ENCODE measurements at regions not wholly inside any gene's neighbourhood (a gene's known extent, or its start where the extent isn't known, plus 50 kb on each side); places are given as distances from the start of the nearest gene placed in this dataset.

GRCh38 chr17:77808686-77809425 lies 149.6 kb upstream of the TNRC6C start:
- Histone ChIP-seq H3K27me3 (ENCODE audit: insufficient read depth, low read depth) (no peaks in the 10 kb centered on the region), H3K4me2 (no peak overlapping the region), H2AFZ (ENCODE audit: low read depth) (no peak overlapping the region), H3K79me2 (ENCODE audit: insufficient read depth, low read depth) (no peaks in the 10 kb centered on the region), H3K4me1 (ENCODE audit: low read depth, poor library complexity, severe bottlenecking) (no peaks in the 10 kb centered on the region), H3K4me3 (IDR thresholded peaks at IDR 0.05; ENCODE audit: insufficient read depth, low read depth, low read length) (no peak overlapping the region), H3K27ac (no peak overlapping the region), H4K20me1 (ENCODE audit: insufficient read depth) (no peaks in the 10 kb centered on the region), H3K36me3 (ENCODE audit: insufficient read depth) (no peaks in the 10 kb centered on the region), H3K9ac (no peak overlapping the region)
- TF ChIP-seq, protein P1, sequence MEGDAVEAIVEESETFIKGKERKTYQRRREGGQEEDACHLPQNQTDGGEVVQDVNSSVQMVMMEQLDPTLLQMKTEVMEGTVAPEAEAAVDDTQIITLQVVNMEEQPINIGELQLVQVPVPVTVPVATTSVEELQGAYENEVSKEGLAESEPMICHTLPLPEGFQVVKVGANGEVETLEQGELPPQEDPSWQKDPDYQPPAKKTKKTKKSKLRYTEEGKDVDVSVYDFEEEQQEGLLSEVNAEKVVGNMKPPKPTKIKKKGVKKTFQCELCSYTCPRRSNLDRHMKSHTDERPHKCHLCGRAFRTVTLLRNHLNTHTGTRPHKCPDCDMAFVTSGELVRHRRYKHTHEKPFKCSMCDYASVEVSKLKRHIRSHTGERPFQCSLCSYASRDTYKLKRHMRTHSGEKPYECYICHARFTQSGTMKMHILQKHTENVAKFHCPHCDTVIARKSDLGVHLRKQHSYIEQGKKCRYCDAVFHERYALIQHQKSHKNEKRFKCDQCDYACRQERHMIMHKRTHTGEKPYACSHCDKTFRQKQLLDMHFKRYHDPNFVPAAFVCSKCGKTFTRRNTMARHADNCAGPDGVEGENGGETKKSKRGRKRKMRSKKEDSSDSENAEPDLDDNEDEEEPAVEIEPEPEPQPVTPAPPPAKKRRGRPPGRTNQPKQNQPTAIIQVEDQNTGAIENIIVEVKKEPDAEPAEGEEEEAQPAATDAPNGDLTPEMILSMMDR (conservative IDR thresholded peaks at IDR 0.05; ENCODE audit: low read depth, low read length), result no peak

DNA sequence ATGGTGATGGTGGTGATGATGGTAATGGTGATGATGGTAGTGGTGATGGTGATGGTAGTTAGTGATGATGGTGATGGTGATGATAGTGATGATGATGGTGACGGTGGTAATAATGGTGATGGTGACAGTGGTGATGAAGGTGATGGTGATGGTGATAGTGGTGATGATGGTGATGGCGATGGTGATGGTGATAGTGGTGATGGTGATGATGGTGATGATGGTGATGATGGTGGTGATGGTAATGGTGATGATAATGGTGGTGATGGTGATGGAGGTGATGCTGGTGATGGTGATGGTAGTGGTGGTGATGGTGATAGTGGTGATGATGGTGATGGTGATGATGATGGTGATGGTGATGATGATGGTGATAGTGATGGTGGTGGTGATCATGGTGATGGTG lies 148.7 kb upstream of the TNRC6C start:
- no peaks in the 10 kb centered on the region for H3K4me1 ChIP-seq (ENCODE audit: low read depth, poor library complexity, severe bottlenecking)
- H3K36me3 ChIP-seq (ENCODE audit: insufficient read depth), result no peaks in the 10 kb centered on the region
- no peak overlapping the region for H3K4me2 ChIP-seq

DNA sequence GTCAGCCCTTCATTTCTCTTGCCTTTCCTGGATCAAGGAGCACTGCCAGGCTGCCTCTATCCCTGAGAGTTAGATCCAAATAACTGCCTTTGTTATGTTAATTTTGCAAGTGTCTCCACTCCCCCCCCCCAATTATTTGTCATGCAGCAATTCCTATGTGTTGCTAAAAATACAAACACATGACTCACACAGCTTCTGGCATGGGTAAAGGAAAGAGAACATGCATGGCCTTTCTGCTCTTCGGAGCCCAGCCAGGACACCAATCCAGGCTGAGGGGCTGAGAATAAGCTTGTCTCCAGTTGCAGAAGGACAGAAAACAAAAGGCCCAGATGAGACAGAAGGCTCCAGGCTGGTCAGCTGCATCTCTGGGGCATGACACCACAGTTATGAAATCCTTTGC lies 148.0 kb upstream of the TNRC6C start:
- Histone ChIP-seq H3K4me2 (no peak overlapping the region), H3K4me3 (IDR thresholded peaks at IDR 0.05; ENCODE audit: insufficient read depth, low read depth, low read length) (no peak overlapping the region), H3K27me3 (ENCODE audit: insufficient read depth, low read depth) (no peaks in the 10 kb centered on the region), H4K20me1 (ENCODE audit: insufficient read depth) (no peaks in the 10 kb centered on the region), H3K4me1 (ENCODE audit: low read depth, poor library complexity, severe bottlenecking) (no peaks in the 10 kb centered on the region), H3K27ac (no peak overlapping the region), H3K79me2 (ENCODE audit: insufficient read depth, low read depth) (no peaks in the 10 kb centered on the region), H3K9ac (no peak overlapping the region), H3K36me3 (ENCODE audit: insufficient read depth) (no peaks in the 10 kb centered on the region), H2AFZ (ENCODE audit: low read depth) (no peak overlapping the region)
- TF ChIP-seq, protein P1 (conservative IDR thresholded peaks at IDR 0.05; ENCODE audit: low read depth, low read length), result no peak

More for the DNA sequence above, 148.7 kb upstream of the TNRC6C start:
- Histone ChIP-seq H3K9ac (no peak overlapping the region), H3K4me3 (IDR thresholded peaks at IDR 0.05; ENCODE audit: insufficient read depth, low read depth, low read length) (no peak overlapping the region), H3K27ac (no peak overlapping the region), H2AFZ (ENCODE audit: low read depth) (no peak overlapping the region), H3K79me2 (ENCODE audit: insufficient read depth, low read depth) (no peaks in the 10 kb centered on the region), H3K27me3 (ENCODE audit: insufficient read depth, low read depth) (no peaks in the 10 kb centered on the region), H4K20me1 (ENCODE audit: insufficient read depth) (no peaks in the 10 kb centered on the region)
- TF ChIP-seq, protein P1 (conservative IDR thresholded peaks at IDR 0.05; ENCODE audit: low read depth, low read length), result no peak

- TF ChIP-seq, protein P1 (conservative IDR thresholded peaks at IDR 0.05; ENCODE audit: low read depth, low read length), result no peak
- Histone ChIP-seq H3K4me2 (no peak overlapping the region), H3K9ac (no peak overlapping the region), H3K27ac (no peak overlapping the region), H2AFZ (ENCODE audit: low read depth) (no peak overlapping the region), H3K27me3 (ENCODE audit: insufficient read depth, low read depth) (no peaks in the 10 kb centered on the region), H3K4me3 (IDR thresholded peaks at IDR 0.05; ENCODE audit: insufficient read depth, low read depth, low read length) (no peak overlapping the region), H4K20me1 (ENCODE audit: insufficient read depth) (no peaks in the 10 kb centered on the region), H3K36me3 (ENCODE audit: insufficient read depth) (no peaks in the 10 kb centered on the region), H3K4me1 (ENCODE audit: low read depth, poor library complexity, severe bottlenecking) (no peaks in the 10 kb centered on the region), H3K79me2 (ENCODE audit: insufficient read depth, low read depth) (no peaks in the 10 kb centered on the region)
These were observed 147.0 kb upstream of the TNRC6C start for GRCh38 chr17:77811521-77811920.
